Loucy (cell line): ENCODE measurements at regions not wholly inside any gene's neighbourhood (a gene's known extent, or its start where the extent isn't known, plus 50 kb on each side); places are given as distances from the start of the nearest gene placed in this dataset.

ENCODE experiments used
- CTCF ChIP-seq: fragments of 200-600 bp; sonication (generic); conservative IDR thresholded peaks from 2 replicates; pipeline ENCODE4 v1.5.1; 2014; ENCODE audit warnings: mild to moderate bottlenecking, antibody characterized with exemption, low read length
- EZH2phosphoT487 ChIP-seq: fragments of 200-600 bp; IDR thresholded peaks from 2 replicates; pipeline ENCODE4 v1.6.1; 2018; ENCODE audit warnings: antibody characterized with exemption, mild to moderate bottlenecking, moderate library complexity, borderline replicate concordance

- no peak for TF ChIP-seq CTCF
- no peak for TF ChIP-seq EZH2phosphoT487
These were observed 357.0 kb upstream of the FSIP2 start for GRCh38 chr2:185381631-185382030.
